Esophagus muscularis mucosa (tissue), 4 donors: ENCODE measurements at regions not wholly inside any gene's neighbourhood (a gene's known extent, or its start where the extent isn't known, plus 50 kb on each side); places are given as distances from the start of the nearest gene placed in this dataset.

Experiments
- DNase-seq: peaks from one replicate; pipeline ENCODE4 v3.0.0-alpha.2; 2017; ENCODE audit errors: extremely low spot score
- H3K27ac ChIP-seq, 4 donors: fragments of 200-600 bp; sonication (generic); replicated peaks in 1 of 4; 1 replicate in 3 of 4; 2 replicates in 1 of 4; pipeline ENCODE4 v1.5.1; 2016 to 2019; ENCODE audit warnings: mild to moderate bottlenecking in 1 of 4
- H3K27me3 ChIP-seq, 4 donors: fragments of 200-600 bp; sonication (generic); one replicate each; pipeline versions ENCODE4 v1.5.1 to v1.6.0; 2016 to 2019
- H3K36me3 ChIP-seq, 4 donors: fragments of 200-600 bp; sonication (generic); one replicate each; pipeline ENCODE4 v1.5.1; 2016 to 2019
- H3K4me1 ChIP-seq, 4 donors: fragments of 200-600 bp; sonication (generic); one replicate each; pipeline ENCODE4 v1.5.1; 2016 to 2019
- H3K4me3 ChIP-seq, 4 donors: fragments of 200-600 bp; sonication (generic); 1 replicate in 2 of 4; 2 replicates in 2 of 4; pipeline ENCODE4 v1.5.1; 2016 to 2019; ENCODE audit warnings: mild to moderate bottlenecking in 4 of 4, moderate library complexity in 1 of 4
- H3K9me3 ChIP-seq, 4 donors: fragments of 200-600 bp; sonication (generic); 1 replicate in 3 of 4; 2 replicates in 1 of 4; pipeline ENCODE4 v1.5.1; 2016 to 2019
- EP300 ChIP-seq: sonication (generic); formaldehyde crosslinking; IDR thresholded peaks from one replicate; pipeline ENCODE4 v1.6.1; 2017; ENCODE audit warnings: antibody characterized with exemption
- POLR2A ChIP-seq: fragments of 450-650 bp; IDR thresholded peaks from one replicate; pipeline ENCODE4 v1.6.1; 2017; ENCODE audit warnings: antibody characterized with exemption, moderate library complexity, mild to moderate bottlenecking, low read depth
- POLR2AphosphoS5 ChIP-seq, 2 donors: sonication (generic); formaldehyde crosslinking; IDR thresholded peaks; one replicate each; pipeline ENCODE4 v1.6.1; 2017; ENCODE audit warnings: antibody characterized with exemption in 2 of 2
- WGBS: methylation state at CpG from one replicate; pipeline ENCODE4 v1.1.5; 2018; 5-methylcytosine and 5-hydroxymethylcytosine counted together
- intact Hi-C: fragments of 100-400 bp; cut with DNase I; formaldehyde crosslinking; loops from one replicate; pipeline ENCODE4 v1.15.1; 2023
- TF ChIP-seq, protein P1 (sequence below), 3 experiments: fragments of 200-600 bp in 2 of 3; fragments of 450-650 bp in 1 of 3; sonication (generic) in 2 of 3; IDR thresholded peaks; one replicate each; pipeline ENCODE4 v1.5.1; 2017 to 2019; ENCODE audit warnings: antibody characterized with exemption in 3 of 3, mild to moderate bottlenecking in 2 of 3, moderate library complexity in 1 of 3

DNA sequence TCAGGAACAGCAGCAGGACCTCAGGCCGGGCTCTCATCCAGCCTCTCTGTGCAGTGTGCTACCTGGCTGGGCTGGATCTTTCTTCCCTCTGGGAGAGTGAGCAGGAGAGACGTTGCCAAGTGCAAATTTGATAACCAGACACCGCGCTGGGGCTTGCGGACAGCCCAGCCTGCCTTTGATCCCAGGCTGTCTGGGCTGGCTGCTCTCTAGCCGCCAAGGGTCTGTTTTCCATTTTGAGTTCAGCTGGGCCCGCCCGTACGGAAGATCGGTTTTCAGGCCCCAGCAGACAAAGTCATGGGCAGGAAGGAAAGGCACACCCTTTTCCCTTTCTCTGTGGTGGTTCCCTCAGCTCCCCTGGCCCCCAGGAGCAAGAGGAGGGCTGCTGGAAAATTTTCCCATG is 90.2 kb downstream of the CPZ start:
- Histone ChIP-seq H3K27ac (no peak overlapping the region), H3K9me3 (no peaks in the 10 kb centered on the region), H3K27me3 (peaks cover 0 to 61% (median 2%) of the 10 kb centered on the region in 4 donors), H3K4me1 (no peaks in the 10 kb centered on the region), H3K4me3 (no peak overlapping the region), H3K36me3 (no peaks in the 10 kb centered on the region)
- intact Hi-C loops, result no loop called here
- TF ChIP-seq EP300 (no peak), POLR2A (no peak), POLR2AphosphoS5 (IDR thresholded peaks at IDR 0.05) (no peak)
- TF ChIP-seq, protein P1, sequence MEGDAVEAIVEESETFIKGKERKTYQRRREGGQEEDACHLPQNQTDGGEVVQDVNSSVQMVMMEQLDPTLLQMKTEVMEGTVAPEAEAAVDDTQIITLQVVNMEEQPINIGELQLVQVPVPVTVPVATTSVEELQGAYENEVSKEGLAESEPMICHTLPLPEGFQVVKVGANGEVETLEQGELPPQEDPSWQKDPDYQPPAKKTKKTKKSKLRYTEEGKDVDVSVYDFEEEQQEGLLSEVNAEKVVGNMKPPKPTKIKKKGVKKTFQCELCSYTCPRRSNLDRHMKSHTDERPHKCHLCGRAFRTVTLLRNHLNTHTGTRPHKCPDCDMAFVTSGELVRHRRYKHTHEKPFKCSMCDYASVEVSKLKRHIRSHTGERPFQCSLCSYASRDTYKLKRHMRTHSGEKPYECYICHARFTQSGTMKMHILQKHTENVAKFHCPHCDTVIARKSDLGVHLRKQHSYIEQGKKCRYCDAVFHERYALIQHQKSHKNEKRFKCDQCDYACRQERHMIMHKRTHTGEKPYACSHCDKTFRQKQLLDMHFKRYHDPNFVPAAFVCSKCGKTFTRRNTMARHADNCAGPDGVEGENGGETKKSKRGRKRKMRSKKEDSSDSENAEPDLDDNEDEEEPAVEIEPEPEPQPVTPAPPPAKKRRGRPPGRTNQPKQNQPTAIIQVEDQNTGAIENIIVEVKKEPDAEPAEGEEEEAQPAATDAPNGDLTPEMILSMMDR (IDR thresholded peaks at IDR 0.05), result no peak
- no peak for DNase-seq
- 35% methylated on average over 9 of the region's 10 CpGs for WGBS

DNA sequence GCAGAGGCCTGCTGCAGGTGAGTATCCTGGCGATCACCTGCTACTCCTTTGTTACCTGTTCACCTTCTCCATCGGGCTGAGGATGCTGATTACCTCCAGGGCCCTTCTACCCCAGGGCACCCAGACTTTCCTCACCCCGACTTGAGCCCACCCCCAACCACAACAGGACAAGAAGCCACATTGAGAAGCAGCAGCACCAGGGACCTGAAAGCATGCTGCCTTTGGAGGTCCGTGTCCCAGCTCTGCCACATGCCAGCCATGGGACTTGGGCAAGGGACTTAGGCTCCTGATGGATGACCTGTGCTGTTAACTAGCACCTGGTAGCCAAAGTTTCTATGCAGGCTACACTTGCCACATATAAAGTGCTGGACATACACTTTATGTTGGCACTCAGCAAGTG is 89.7 kb downstream of the CPZ start:
- intact Hi-C loops, result no loop called here
- WGBS, result 87% methylated on average over 3 of the region's 4 CpGs
- Histone ChIP-seq H3K27me3 (peaks cover 0 to 56% (median 0%) of the 10 kb centered on the region in 4 donors), H3K4me3 (no peak overlapping the region), H3K36me3 (no peaks in the 10 kb centered on the region), H3K4me1 (no peaks in the 10 kb centered on the region), H3K9me3 (no peaks in the 10 kb centered on the region), H3K27ac (no peak overlapping the region)
- DNase-seq, result no peak
- TF ChIP-seq EP300 (no peak), POLR2AphosphoS5 (IDR thresholded peaks at IDR 0.05) (no peak), POLR2A (no peak)
- TF ChIP-seq, protein P1 (IDR thresholded peaks at IDR 0.05), result no peak

DNA sequence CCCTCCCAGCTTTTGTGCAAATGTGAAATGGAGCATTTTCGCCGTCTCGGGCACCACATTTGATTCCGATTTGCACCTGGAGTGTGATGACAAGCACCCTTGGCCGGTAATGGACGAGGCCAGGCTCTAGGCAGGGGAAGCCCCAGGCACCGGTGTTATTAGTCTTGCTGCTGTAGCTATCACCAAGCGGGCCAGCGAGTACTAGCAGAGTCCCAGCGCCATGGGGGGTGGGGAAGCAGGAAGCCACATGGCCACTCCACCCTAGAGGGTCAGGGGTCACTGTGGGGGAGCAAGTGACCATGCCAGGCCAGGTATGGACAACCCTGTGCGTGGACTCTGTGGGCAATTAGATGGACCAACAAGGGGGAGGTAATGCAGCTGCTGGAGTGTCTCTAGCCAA is 88.8 kb downstream of the CPZ start:
- H3K4me3 ChIP-seq, result no peak overlapping the region
- 51% methylated on average over 7 of the region's 11 CpGs for WGBS
- no peak for DNase-seq

DNA sequence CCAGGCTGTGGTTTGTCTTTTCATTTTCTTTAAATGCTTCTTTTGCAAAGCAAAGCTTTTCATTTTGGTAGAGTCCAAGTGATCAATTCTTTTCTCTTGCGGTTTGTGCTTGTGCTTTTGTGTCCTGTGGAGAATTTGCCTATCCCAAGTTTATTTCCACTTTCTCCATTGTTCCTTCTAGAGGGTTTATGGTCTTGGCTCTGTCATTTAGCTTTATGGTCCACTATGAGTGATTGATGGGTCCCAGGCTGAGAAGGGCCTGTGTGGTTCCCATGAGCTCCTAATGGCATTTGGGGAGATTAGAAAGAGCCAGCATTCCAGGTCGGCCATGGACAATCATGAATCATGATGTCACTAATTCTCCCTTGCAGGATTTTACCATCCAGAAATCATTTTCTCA is 86.5 kb downstream of the CPZ start:
- Histone ChIP-seq H3K36me3 (no peaks in the 10 kb centered on the region), H3K9me3 (no peaks in the 10 kb centered on the region), H3K4me1 (no peaks in the 10 kb centered on the region), H3K27ac (no peak overlapping the region), H3K4me3 (no peak overlapping the region), H3K27me3 (peaks cover 0 to 64% (median 0%) of the 10 kb centered on the region in 4 donors)
- TF ChIP-seq EP300, result no peak
- TF ChIP-seq, protein P1 (IDR thresholded peaks at IDR 0.05), result no peak
- TF ChIP-seq POLR2A, result no peak
- no peak for TF ChIP-seq POLR2AphosphoS5 (IDR thresholded peaks at IDR 0.05)
- no peak for DNase-seq
- WGBS, result 63% methylated on average over 2 of the region's 2 CpGs
- intact Hi-C loops, result no loop called here

More for the DNA sequence above, 88.8 kb downstream of the CPZ start:
- Histone ChIP-seq H3K27me3 (peaks cover 0 to 60% (median 0%) of the 10 kb centered on the region in 4 donors), H3K9me3 (no peaks in the 10 kb centered on the region), H3K36me3 (no peaks in the 10 kb centered on the region), H3K27ac (no peak overlapping the region), H3K4me1 (no peaks in the 10 kb centered on the region)
- intact Hi-C loops, result no loop called here
- TF ChIP-seq, protein P1 (IDR thresholded peaks at IDR 0.05), result no peak
- no peak for TF ChIP-seq EP300
- no peak for TF ChIP-seq POLR2AphosphoS5 (IDR thresholded peaks at IDR 0.05)
- TF ChIP-seq POLR2A, result no peak

DNA sequence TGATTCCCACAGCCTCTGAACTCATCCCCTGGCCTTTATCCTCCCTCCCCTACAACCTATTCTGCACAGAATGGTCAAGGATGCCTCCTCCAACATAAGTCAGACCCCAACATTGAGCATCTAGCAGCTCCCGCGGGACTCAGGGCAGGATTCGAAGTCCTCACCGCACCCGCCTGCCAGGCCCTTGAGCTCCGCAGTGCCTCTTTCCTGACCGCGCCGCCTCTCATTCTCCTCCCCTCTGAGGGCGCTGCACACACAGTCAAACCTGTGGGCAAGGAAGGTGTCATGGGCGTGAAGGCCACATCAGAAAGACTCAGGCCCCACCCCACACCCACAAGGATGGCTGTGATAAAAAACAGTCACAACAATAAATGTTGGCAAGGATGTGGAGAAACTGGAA is 84.1 kb downstream of the CPZ start:
- no peak for DNase-seq
- Histone ChIP-seq H3K4me1 (no peaks in the 10 kb centered on the region), H3K9me3 (no peaks in the 10 kb centered on the region), H3K36me3 (no peaks in the 10 kb centered on the region), H3K27ac (no peak overlapping the region), H3K4me3 (no peak overlapping the region), H3K27me3 (peaks cover 0 to 70% (median 0%) of the 10 kb centered on the region in 4 donors)
- TF ChIP-seq, protein P1 (IDR thresholded peaks at IDR 0.05), result no peak
- TF ChIP-seq POLR2A, result no peak
- TF ChIP-seq EP300, result no peak
- no peak for TF ChIP-seq POLR2AphosphoS5 (IDR thresholded peaks at IDR 0.05)
- intact Hi-C loops, result no loop called here
- 87% methylated on average over 11 of the region's 11 CpGs for WGBS
